K562 (cell line): ENCODE measurements at regions not wholly inside any gene's neighbourhood (a gene's known extent, or its start where the extent isn't known, plus 50 kb on each side); places are given as distances from the start of the nearest gene placed in this dataset.

Experiments used
- ATAC-seq: fragments of 200-7000 bp; cut with Tn5 transposase; 3 replicates; pipeline ENCODE4 v1.9.1; 2020; ENCODE audit warnings: moderate library complexity
- BruUV-seq: library from RNA; stranded (reverse); fragments of 400-500 nt; replicated peaks from 2 replicates; lab custom pipeline; 2021; lab: Mats Ljungman, UMichigan
- CTCF ChIA-PET: fragments of 300-600 bp; formaldehyde crosslinking; extraction: SDS; loops from one replicate; lab custom pipeline; 2021; ENCODE audit warnings: low intra/inter-chr PET ratio; lab: Yijun Ruan, JAX
- POLR2A ChIA-PET: fragments of 300-600, 350-650 bp; sonication (Branson Sonifier 250); formaldehyde crosslinking; extraction: SDS; loops from one replicate; lab custom pipeline; 2021; ENCODE audit warnings: antibody characterized with exemption, inconsistent platforms; lab: Yijun Ruan, JAX
- DNase-seq, 4 experiments: peaks; one replicate each; pipeline versions ENCODE4 v3.0.0 to v3.0.0-alpha.2; 2011 to 2018; ENCODE audit warnings: low spot score in 3 of 4, mixed read lengths in 3 of 4; ENCODE audit errors: extremely low read depth in 1 of 4
- FAIRE-seq: peaks from 2 replicates; lab custom pipeline; 2011; peaks lifted over from hg19 to GRCh38; lab: Jason Lieb, UNC
- H2AFZ ChIP-seq: 2 replicates; pipeline ENCODE4 v1.6.0; 2011; ENCODE audit warnings: low read depth, low read length, control low read depth, inconsistent platforms
- H3K27ac ChIP-seq: fragments of 200-600 bp; 3 replicates; pipeline ENCODE4 v1.8.0; 2011; ENCODE audit warnings: low read depth, mild to moderate bottlenecking, control low read depth, inconsistent platforms, low read length, moderate library complexity, mixed read lengths; ENCODE audit errors: extremely low read depth
- H3K27me3 ChIP-seq, 2 experiments: fragments of 300-600 bp in 1 of 2; 2 replicates in 1 of 2; 3 replicates in 1 of 2; pipeline versions ENCODE4 v1.6.0 to v1.8.0; 2011; ENCODE audit warnings: inconsistent platforms in 2 of 2, low read length in 2 of 2, mild to moderate bottlenecking in 1 of 2, mixed read lengths in 1 of 2, moderate library complexity in 1 of 2; ENCODE audit not compliant: control insufficient read depth in 2 of 2, insufficient read depth in 2 of 2
- H3K36me3 ChIP-seq: fragments of 300-600 bp; 3 replicates; pipeline ENCODE4 v1.8.0; 2011; ENCODE audit warnings: mild to moderate bottlenecking, low read length, inconsistent platforms; ENCODE audit not compliant: control insufficient read depth, insufficient read depth
- H3K4me1 ChIP-seq, 2 experiments: fragments of 200-600 bp in 1 of 2; replicated peaks in 1 of 2; 2 replicates in 1 of 2; 3 replicates in 1 of 2; pipeline versions ENCODE4 v1.5.1 to v1.8.0; 2011; ENCODE audit warnings: inconsistent platforms in 2 of 2, low read length in 2 of 2, mild to moderate bottlenecking in 1 of 2, mixed read lengths in 1 of 2, moderate library complexity in 1 of 2; ENCODE audit not compliant: control insufficient read depth in 2 of 2, insufficient read depth in 2 of 2
- H3K4me2 ChIP-seq: 2 replicates; pipeline ENCODE4 v1.6.1; 2011; ENCODE audit warnings: low read length, control low read depth, inconsistent platforms, mixed read lengths; ENCODE audit not compliant: insufficient read depth
- H3K4me3 ChIP-seq: fragments of 200-600 bp; sonication (generic), shearing (Covaris generic); 2 replicates; pipeline ENCODE4 v1.5.1; 2016; ENCODE audit warnings: control low read depth, inconsistent platforms
- H3K79me2 ChIP-seq: fragments of 200-600 bp; 3 replicates; pipeline ENCODE4 v1.8.0; 2011; ENCODE audit warnings: low read length, inconsistent platforms; ENCODE audit not compliant: control insufficient read depth, insufficient read depth
- H3K9ac ChIP-seq, 2 experiments: 2 replicates each; pipeline versions ENCODE4 v1.6.0 to v1.6.1; 2011; ENCODE audit warnings: low read depth in 2 of 2, low read length in 2 of 2, control low read depth in 1 of 2, inconsistent platforms in 1 of 2, mild to moderate bottlenecking in 1 of 2, mixed read lengths in 1 of 2; ENCODE audit not compliant: insufficient read depth in 1 of 2
- H3K9me1 ChIP-seq: one replicate; pipeline ENCODE4 v1.6.0; 2011; ENCODE audit warnings: inconsistent platforms, mild to moderate bottlenecking, low read length, moderate library complexity; ENCODE audit not compliant: control insufficient read depth, insufficient read depth
- H3K9me3 ChIP-seq: replicated peaks from 2 replicates; pipeline ENCODE4 v1.5.1; 2011; ENCODE audit warnings: low read depth, low read length, inconsistent platforms; ENCODE audit not compliant: control insufficient read depth, insufficient read depth
- H4K20me1 ChIP-seq: replicated peaks from 2 replicates; pipeline ENCODE4 v1.6.1; 2011; ENCODE audit warnings: low read length, inconsistent platforms, mixed read lengths; ENCODE audit not compliant: control insufficient read depth, insufficient read depth
- FOXA3 ChIP-seq, 2 experiments: fragments of 450-650 bp in 1 of 2; sonication (generic) in 1 of 2; formaldehyde crosslinking; IDR thresholded peaks in 1 of 2; conservative IDR thresholded peaks in 1 of 2; 2 replicates each; pipeline versions ENCODE4 v1.4.0 to v1.8.0; 2020 to 2022; ENCODE audit warnings: mild to moderate bottlenecking in 2 of 2, missing genetic modification reagents in 1 of 2
- HDAC2 ChIP-seq: fragments of 450-650 bp; IDR thresholded peaks from 2 replicates; pipeline ENCODE4 v1.6.1; 2016; ENCODE audit warnings: mild to moderate bottlenecking
- HLTF ChIP-seq: fragments of 450-650 bp; IDR thresholded peaks from 2 replicates; pipeline ENCODE4 v1.6.1; 2016
- JUND ChIP-seq, 2 experiments: IDR thresholded peaks; 2 replicates in 1 of 2; 3 replicates in 1 of 2; pipeline ENCODE4 v1.6.1; 2011; ENCODE audit warnings: borderline replicate concordance in 2 of 2, low read depth in 2 of 2, low read length in 2 of 2, improper control_type of control experiment in 1 of 2, missing biosample characterization in 1 of 2, missing genetic modification characterization in 1 of 2, missing genetic modification reagents in 1 of 2
- MAZ ChIP-seq, 2 experiments: fragments of 450-650 bp in 1 of 2; sonication (generic) in 1 of 2; formaldehyde crosslinking; IDR thresholded peaks in 1 of 2; conservative IDR thresholded peaks in 1 of 2; 2 replicates each; pipeline versions ENCODE4 v1.4.0 to v1.5.0; 2020; ENCODE audit warnings: mild to moderate bottlenecking in 1 of 2, missing genetic modification reagents in 1 of 2
- NR2F6 ChIP-seq: fragments of 450-650 bp; formaldehyde crosslinking; IDR thresholded peaks from 2 replicates; pipeline ENCODE4 v1.4.0; 2020; ENCODE audit warnings: mild to moderate bottlenecking
- PML ChIP-seq: IDR thresholded peaks from 2 replicates; pipeline ENCODE4 v1.6.1; 2012; ENCODE audit warnings: low read length, inconsistent platforms
- POU5F1 ChIP-seq: fragments of 150-350 bp; IDR thresholded peaks from 2 replicates; pipeline ENCODE4 v1.6.1; 2014; ENCODE audit warnings: borderline replicate concordance, low read length, low read depth, mild to moderate bottlenecking; ENCODE audit not compliant: partially characterized antibody
- PURB ChIP-seq: sonication (generic); formaldehyde crosslinking; IDR thresholded peaks from 2 replicates; pipeline ENCODE4 v1.9.0; 2021; ENCODE audit warnings: low read depth, mild to moderate bottlenecking, missing genetic modification reagents
- SMARCB1 ChIP-seq: IDR thresholded peaks from 2 replicates; pipeline ENCODE4 v1.6.1; 2011; ENCODE audit warnings: improper control_type of control experiment, low read depth; ENCODE audit not compliant: insufficient read length
- TAF9B ChIP-seq: fragments of 450-650 bp; IDR thresholded peaks from 2 replicates; pipeline ENCODE4 v1.6.1; 2018; ENCODE audit warnings: mild to moderate bottlenecking; ENCODE audit not compliant: partially characterized antibody
- TRIM24 ChIP-seq, 2 experiments: fragments of 450-650 bp; IDR thresholded peaks; 2 replicates each; pipeline ENCODE4 v1.6.1; 2016
- VEZF1 ChIP-seq: fragments of 200-800 bp; sonication (Bioruptor generic); IDR thresholded peaks from 2 replicates; pipeline ENCODE4 v1.6.1; 2017; ENCODE audit warnings: missing genetic modification characterization, missing compliant biosample characterization
- ZFP1 ChIP-seq: fragments of 450-650 bp; formaldehyde crosslinking; IDR thresholded peaks from 2 replicates; pipeline ENCODE4 v1.4.0; 2020; ENCODE audit warnings: mild to moderate bottlenecking, mixed read lengths
- ZFP91 ChIP-seq: sonication (generic); formaldehyde crosslinking; IDR thresholded peaks from 2 replicates; pipeline ENCODE4 v1.8.0; 2022; ENCODE audit warnings: mild to moderate bottlenecking, missing genetic modification reagents
- ZFX ChIP-seq: sonication (generic); formaldehyde crosslinking; IDR thresholded peaks from 2 replicates; pipeline ENCODE4 v1.8.0; 2022; ENCODE audit warnings: mild to moderate bottlenecking, missing genetic modification reagents, moderate library complexity
- ZNF512 ChIP-seq: IDR thresholded peaks from 2 replicates; pipeline ENCODE4 v1.6.1; 2016; ENCODE audit warnings: missing genetic modification characterization, missing compliant biosample characterization
- ZNF695 ChIP-seq: fragments of 450-650 bp; formaldehyde crosslinking; IDR thresholded peaks from 2 replicates; pipeline ENCODE4 v1.4.0; 2020; ENCODE audit warnings: mild to moderate bottlenecking, moderate library complexity
- ZNF717 ChIP-seq: fragments of 250-450 bp; sonication (Bioruptor Pico); IDR thresholded peaks from 2 replicates; pipeline ENCODE4 v1.5.0; 2021
- WGBS: fragments of 100-300 bp; shearing (Covaris generic); methylation state at CpG from one replicate; pipeline ENCODE4 v1.1.6; 2016; ENCODE audit warnings: low coverage, mixed read lengths; ENCODE audit not compliant: insufficient coverage; ENCODE audit errors: missing lambda C conversion rate; 5-methylcytosine and 5-hydroxymethylcytosine counted together
- in situ Hi-C: fragments of 300-500 bp; cut with MboI; formaldehyde crosslinking; loops from 4 replicates; pipeline ENCODE4 v1.15.0; 2018; ENCODE audit warnings: inconsistent platforms, mixed read lengths
- intact Hi-C: fragments of 100-400 bp; cut with micrococcal nuclease; formaldehyde crosslinking; loops from 2 replicates; pipeline ENCODE4 v1.14.2; 2022

- H3K36me3 ChIP-seq = no peaks in the 10 kb centered on the region
- no peaks in the 10 kb centered on the region for H3K79me2 ChIP-seq
- ATAC-seq (no peak), DNase-seq (no peak), FAIRE-seq (no peak)
- peaks cover 5 to 19% of the 10 kb centered on the region in 2 experiments; a peak in 2 of 5 replicates for H3K27me3 ChIP-seq
- no peak overlapping the region for H3K27ac ChIP-seq
- no peaks in the 10 kb centered on the region for H3K9me3 ChIP-seq
- H3K4me1 ChIP-seq = no peaks in the 10 kb centered on the region
- no peak for TF ChIP-seq MAZ (CRISPR knock-in tag; conservative IDR thresholded peaks at IDR 0.05 in 1 of 2, IDR thresholded peaks at IDR 0.05 in 1 of 2)
- no peak for TF ChIP-seq ZFP1 (CRISPR knock-in tag)
- TF ChIP-seq HDAC2 = no peak
- TF ChIP-seq SMARCB1 = no peak
- TF ChIP-seq TAF9B = no peak
- TF ChIP-seq ZFX (CRISPR knock-in tag) = no peak
- TF ChIP-seq NR2F6 (CRISPR knock-in tag) = no peak
- TF ChIP-seq ZNF512 = no peak
- no peak for TF ChIP-seq ZNF695 (CRISPR knock-in tag)
- TF ChIP-seq PURB (CRISPR knock-in tag) = no peak
- TF ChIP-seq PML = no peak
- TF ChIP-seq POU5F1 = no peak
- no peak for TF ChIP-seq FOXA3 (CRISPR knock-in tag; conservative IDR thresholded peaks at IDR 0.05 in 1 of 2, IDR thresholded peaks at IDR 0.05 in 1 of 2)
- TF ChIP-seq ZNF717 (CRISPR knock-in tag) = no peak
- no peak for TF ChIP-seq ZFP91
- TF ChIP-seq TRIM24 (IDR thresholded peaks at IDR 0.05) = no peak
- TF ChIP-seq JUND (IDR thresholded peaks at IDR 0.05; ENCODE audit: borderline replicate concordance, low read depth, low read length) = no peak
- TF ChIP-seq JUND (tag; IDR thresholded peaks at IDR 0.05; ENCODE audit: borderline replicate concordance, low read depth, low read length) = no peak
- no peak for TF ChIP-seq VEZF1
- no peak for TF ChIP-seq HLTF
- no peak overlapping the region for H3K4me3 ChIP-seq
- ChIA-PET CTCF (no interaction called here), POLR2A (interaction anchor here (0.6 to 0.7 kb wide), 3 partner anchors 72 to 356 kb away, joined by 3 to 4 read pairs (median 3); no protein-coding TSS in a partner anchor)
- intact Hi-C loops (no loop called here), in situ Hi-C loops (no loop called here)
- BruUV-seq = no TSS peak
- WGBS = 0% methylated on average over 3 of the region's 3 CpGs
- H3K9ac ChIP-seq = no peak overlapping the region
- no peak overlapping the region for H3K4me2 ChIP-seq
- H3K9me1 ChIP-seq = no peaks in the 10 kb centered on the region
- no peak overlapping the region for H2AFZ ChIP-seq
- no peaks in the 10 kb centered on the region; the same call in 1 of the 2 replicates for H4K20me1 ChIP-seq
Measured at GRCh38 chr1:37373413-37373812, 101.0 kb upstream of the ZC3H12A start.
